Nephron progenitor cell (in vitro differentiated cells): ENCODE measurements at regions not wholly inside any gene's neighbourhood (a gene's known extent, or its start where the extent isn't known, plus 50 kb on each side); places are given as distances from the start of the nearest gene placed in this dataset.

Source experiments
- DNase-seq: peaks from one replicate; pipeline ENCODE4 v3.0.0; 2021
- H3K27ac Mint-ChIP-seq: 2 replicates; pipeline ENCODE4 v1.8.0; 2021; ENCODE audit warnings: mild to moderate bottlenecking, moderate library complexity, mixed read lengths
- H3K27me3 Mint-ChIP-seq: 2 replicates; pipeline ENCODE4 v1.8.0; 2021; ENCODE audit warnings: mild to moderate bottlenecking, low read depth, mixed read lengths; ENCODE audit not compliant: poor library complexity
- H3K36me3 Mint-ChIP-seq: 2 replicates; pipeline ENCODE4 v1.8.0; 2021; ENCODE audit warnings: low read depth, mixed read lengths
- H3K4me1 Mint-ChIP-seq: 2 replicates; pipeline ENCODE4 v1.8.0; 2021; ENCODE audit warnings: mixed read lengths
- H3K4me3 Mint-ChIP-seq: 2 replicates; pipeline ENCODE4 v1.8.0; 2021; ENCODE audit warnings: mild to moderate bottlenecking, moderate library complexity, mixed read lengths
- H3K9me3 Mint-ChIP-seq: 2 replicates; pipeline ENCODE4 v1.8.0; 2021; ENCODE audit warnings: mild to moderate bottlenecking, moderate library complexity, mixed read lengths
- TF ChIP-seq, protein P1 (sequence below): fragments of 200-600 bp; sonication (generic); IDR thresholded peaks from 2 replicates; pipeline ENCODE4 v1.5.0; 2021; ENCODE audit warnings: antibody characterized with exemption

DNA sequence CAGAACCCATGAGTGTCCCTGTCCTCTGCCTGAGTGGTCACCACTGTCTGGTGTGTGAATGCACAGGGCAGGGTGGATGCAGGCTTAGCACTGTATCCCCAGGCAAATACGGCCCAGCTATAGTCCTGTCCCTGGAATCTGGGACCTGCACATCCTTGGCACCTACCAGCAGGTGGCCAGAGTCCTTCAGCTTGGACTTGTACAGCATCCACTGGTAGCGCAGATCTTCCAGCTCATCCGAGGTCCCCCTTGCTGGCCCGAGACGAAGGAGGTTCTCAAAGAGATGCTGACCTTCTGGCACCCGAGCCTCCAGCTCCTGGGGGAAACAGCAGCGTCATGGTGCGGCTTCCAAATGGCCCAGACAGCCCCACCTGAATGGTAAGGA, 83.4 kb downstream of the SYNE3 start:
- Mint-ChIP-seq H3K27ac (no peak overlapping the region), H3K36me3 (no peaks in the 10 kb centered on the region)

DNA sequence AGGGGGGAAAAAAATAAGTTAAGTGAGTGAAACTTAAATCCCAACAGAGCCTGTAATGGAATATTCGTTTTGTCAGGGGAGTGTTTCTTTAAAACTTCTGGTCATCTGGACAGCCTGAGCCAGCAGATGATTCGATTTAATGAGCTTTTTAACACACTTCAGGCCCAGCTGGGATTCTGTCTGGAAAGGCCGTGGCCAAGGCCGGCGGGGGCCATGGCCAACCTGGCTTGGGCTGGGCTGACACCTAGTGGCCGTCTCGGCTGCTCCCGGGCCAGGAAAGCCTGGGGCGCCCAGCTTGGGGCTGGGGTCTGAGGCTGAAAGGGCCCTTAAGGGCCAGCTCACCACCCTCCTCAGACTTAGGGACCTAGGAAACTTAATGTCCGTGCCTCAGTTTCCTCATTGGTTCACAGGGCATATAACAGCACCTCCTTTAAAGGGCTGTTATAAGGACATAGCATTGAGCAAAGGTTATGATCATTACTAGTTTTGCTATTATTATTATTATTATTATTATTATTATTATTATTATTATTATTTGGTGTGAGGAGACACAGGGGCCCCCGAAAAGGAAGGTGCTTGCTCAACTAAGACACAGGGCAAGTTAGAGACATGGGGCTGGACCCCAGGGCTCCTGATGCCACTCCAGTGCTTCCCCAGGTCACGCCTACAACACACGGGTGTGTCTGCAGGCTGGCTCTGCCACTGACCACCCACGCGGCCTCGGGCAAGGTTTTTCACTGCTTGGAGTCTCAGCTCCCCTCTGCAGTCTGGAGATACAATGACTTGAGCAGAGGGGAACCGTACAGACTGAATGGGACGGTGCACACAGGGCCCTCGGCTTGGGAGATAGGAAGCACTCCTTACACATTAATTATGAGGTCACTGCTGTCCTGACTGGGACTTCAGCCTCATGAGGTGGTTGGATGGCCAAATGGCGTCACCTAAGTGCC, 84.0 kb downstream of the SYNE3 start:
- peak; percentile 78 for DNase-seq
- Mint-ChIP-seq H3K36me3 (no peaks in the 10 kb centered on the region), H3K27ac (no peak overlapping the region), H3K27me3 (peaks cover 31% of the 10 kb centered on the region), H3K9me3 (peaks cover 8% of the 10 kb centered on the region), H3K4me3 (no peak overlapping the region), H3K4me1 (peaks cover 14% of the 10 kb centered on the region)
- TF ChIP-seq, protein P1, sequence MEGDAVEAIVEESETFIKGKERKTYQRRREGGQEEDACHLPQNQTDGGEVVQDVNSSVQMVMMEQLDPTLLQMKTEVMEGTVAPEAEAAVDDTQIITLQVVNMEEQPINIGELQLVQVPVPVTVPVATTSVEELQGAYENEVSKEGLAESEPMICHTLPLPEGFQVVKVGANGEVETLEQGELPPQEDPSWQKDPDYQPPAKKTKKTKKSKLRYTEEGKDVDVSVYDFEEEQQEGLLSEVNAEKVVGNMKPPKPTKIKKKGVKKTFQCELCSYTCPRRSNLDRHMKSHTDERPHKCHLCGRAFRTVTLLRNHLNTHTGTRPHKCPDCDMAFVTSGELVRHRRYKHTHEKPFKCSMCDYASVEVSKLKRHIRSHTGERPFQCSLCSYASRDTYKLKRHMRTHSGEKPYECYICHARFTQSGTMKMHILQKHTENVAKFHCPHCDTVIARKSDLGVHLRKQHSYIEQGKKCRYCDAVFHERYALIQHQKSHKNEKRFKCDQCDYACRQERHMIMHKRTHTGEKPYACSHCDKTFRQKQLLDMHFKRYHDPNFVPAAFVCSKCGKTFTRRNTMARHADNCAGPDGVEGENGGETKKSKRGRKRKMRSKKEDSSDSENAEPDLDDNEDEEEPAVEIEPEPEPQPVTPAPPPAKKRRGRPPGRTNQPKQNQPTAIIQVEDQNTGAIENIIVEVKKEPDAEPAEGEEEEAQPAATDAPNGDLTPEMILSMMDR, result peak; percentile 78

More for the DNA sequence above, 83.4 kb downstream of the SYNE3 start:
- TF ChIP-seq, protein P1, result no peak
- Mint-ChIP-seq H3K27me3 (peaks cover 34% of the 10 kb centered on the region), H3K9me3 (peaks cover 8% of the 10 kb centered on the region), H3K4me1 (peaks cover 10% of the 10 kb centered on the region), H3K4me3 (no peak overlapping the region)
- no peak for DNase-seq

DNA sequence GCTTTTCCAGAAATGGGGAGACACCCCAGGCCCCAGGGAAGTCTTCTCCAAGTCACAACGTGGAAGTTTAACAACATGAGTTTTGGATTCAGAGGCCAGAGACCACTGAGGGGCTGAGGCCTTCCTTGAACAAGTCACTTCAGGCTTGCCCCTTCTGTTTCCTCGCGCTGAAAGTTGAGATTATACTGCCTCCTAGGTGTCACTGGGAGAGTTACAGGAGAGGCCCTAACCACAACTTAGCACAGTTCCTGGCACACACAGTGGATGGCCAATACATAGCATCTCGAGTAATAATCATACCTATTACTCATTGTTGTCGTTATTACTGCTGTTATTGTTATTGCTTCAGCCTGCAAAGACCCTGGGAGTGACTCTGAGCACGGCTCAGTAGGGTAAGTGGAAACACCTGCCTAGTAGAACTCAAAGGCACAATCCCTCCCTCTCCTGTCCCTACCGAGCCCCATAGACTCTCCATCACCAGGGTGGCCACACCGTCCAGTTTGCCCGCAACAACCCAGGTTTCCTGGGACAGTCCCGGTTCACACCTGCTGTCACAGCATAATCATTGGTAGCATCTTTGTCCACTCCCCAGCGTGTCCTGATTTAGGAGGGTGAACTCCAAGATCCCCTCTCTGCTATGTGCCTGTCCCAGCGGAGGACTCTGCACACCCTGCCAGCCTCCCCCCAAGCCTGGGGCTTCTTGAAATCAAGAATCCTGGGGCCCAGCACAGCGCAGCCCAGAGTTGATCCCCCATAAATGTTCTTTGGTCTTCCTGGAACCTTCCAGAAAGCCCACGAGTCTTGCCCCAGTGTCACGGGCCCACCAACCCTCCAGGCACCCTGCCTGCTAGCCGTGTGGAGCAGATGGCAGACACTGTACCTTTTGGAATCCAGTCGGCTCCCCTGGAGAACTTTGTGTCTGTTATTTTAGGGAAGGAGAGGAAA, 85.0 kb downstream of the SYNE3 start:
- H3K36me3 Mint-ChIP-seq, result no peaks in the 10 kb centered on the region
- no peak overlapping the region for H3K27ac Mint-ChIP-seq
- peaks cover 27% of the 10 kb centered on the region for H3K27me3 Mint-ChIP-seq
- peaks cover 8% of the 10 kb centered on the region for H3K9me3 Mint-ChIP-seq
- no peak overlapping the region for H3K4me3 Mint-ChIP-seq
- peaks cover 13% of the 10 kb centered on the region for H3K4me1 Mint-ChIP-seq
- no peak for DNase-seq
- TF ChIP-seq, protein P1, result peak; percentile 67

DNA sequence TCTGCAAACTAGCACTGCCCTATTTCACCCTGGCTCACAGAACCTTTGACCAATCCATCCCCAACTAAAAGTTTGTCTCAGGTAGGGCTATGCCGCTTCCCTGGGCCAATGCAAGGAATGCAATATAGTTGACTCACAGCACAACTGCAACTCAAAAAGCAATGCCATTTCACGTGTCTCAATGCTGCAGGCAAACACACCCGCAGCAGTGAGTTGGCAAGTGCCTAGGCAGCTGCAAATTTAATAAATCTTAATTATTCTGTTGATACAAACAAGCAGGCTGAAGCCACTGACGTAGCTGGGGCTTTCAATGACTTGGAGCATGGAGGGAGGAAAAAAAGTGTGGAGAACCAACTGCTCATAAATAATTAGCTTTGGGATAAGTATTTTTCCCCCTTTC, 87.9 kb downstream of the SYNE3 start:
- Mint-ChIP-seq H3K9me3 (no peaks in the 10 kb centered on the region), H3K36me3 (no peaks in the 10 kb centered on the region), H3K4me1 (peaks cover 13% of the 10 kb centered on the region), H3K4me3 (no peak overlapping the region), H3K27ac (no peak overlapping the region), H3K27me3 (peaks cover 12% of the 10 kb centered on the region)
- TF ChIP-seq, protein P1, result no peak
- no peak for DNase-seq

DNA sequence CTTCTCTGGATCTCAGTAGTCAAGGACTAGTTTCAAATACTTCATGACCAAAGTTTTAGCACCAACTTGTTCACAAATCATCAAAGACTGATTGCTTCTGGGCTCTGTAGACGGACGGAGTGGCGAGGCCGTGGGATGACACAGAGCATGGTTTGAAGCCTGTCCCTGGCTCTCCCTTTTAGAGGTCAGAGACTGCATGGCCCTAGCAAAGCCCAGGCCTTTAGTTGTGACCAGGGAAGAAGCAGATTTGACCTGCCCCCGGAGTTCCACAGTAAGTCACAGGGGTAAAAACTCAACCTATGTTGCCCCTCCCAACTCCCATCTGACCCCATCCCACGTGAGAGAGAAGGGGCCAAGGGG, 90.4 kb downstream of the SYNE3 start:
- TF ChIP-seq, protein P1, result no peak
- Mint-ChIP-seq H3K27ac (no peak overlapping the region), H3K4me1 (peaks cover 8% of the 10 kb centered on the region)

More for the DNA sequence above, 90.4 kb downstream of the SYNE3 start:
- DNase-seq, result no peak
- Mint-ChIP-seq H3K36me3 (no peaks in the 10 kb centered on the region), H3K27me3 (peaks cover 11% of the 10 kb centered on the region), H3K4me3 (no peak overlapping the region), H3K9me3 (peaks cover 15% of the 10 kb centered on the region)
